Stimulated activated naive B cell treated with anti-CD40 and anti-IgM and Interleukin-4, amounts not matched to agents 10 μg/mL and 1 μg/mL and 100 μg/mL, for 72 hours (primary cell): ENCODE measurements at regions not wholly inside any gene's neighbourhood (a gene's known extent, or its start where the extent isn't known, plus 50 kb on each side); places are given as distances from the start of the nearest gene placed in this dataset.

Experiments
- ATAC-seq, 2 donors: fragments of 150-1000 bp; cut with Tn5 transposase; replicated peaks; 2 replicates each; pipeline ENCODE4 v1.10.0; 2021; ENCODE audit warnings: moderate library complexity in 1 of 2
- DNase-seq: peaks from one replicate; pipeline ENCODE4 v3.0.0; 2021
- H3K27ac Mint-ChIP-seq: one replicate; pipeline ENCODE4 v1.8.0; 2022; ENCODE audit warnings: mild to moderate bottlenecking, mixed read lengths
- H3K27me3 Mint-ChIP-seq, 2 donors: one replicate each; pipeline ENCODE4 v1.8.0; 2022; ENCODE audit warnings: mixed read lengths in 2 of 2
- H3K36me3 Mint-ChIP-seq, 2 donors: one replicate each; pipeline ENCODE4 v1.8.0; 2022; ENCODE audit warnings: mixed read lengths in 2 of 2, mild to moderate bottlenecking in 1 of 2
- H3K4me1 Mint-ChIP-seq, 2 donors: one replicate each; pipeline ENCODE4 v1.8.0; 2022; ENCODE audit warnings: mixed read lengths in 2 of 2, mild to moderate bottlenecking in 1 of 2
- H3K4me3 Mint-ChIP-seq, 2 donors: one replicate each; pipeline ENCODE4 v1.8.0; 2022; ENCODE audit warnings: mild to moderate bottlenecking in 2 of 2, mixed read lengths in 2 of 2, moderate library complexity in 1 of 2
- H3K9me3 Mint-ChIP-seq, 2 donors: one replicate each; pipeline ENCODE4 v1.8.0; 2022; ENCODE audit warnings: mixed read lengths in 2 of 2, mild to moderate bottlenecking in 1 of 2

GRCh38 chr14:51333901-51334521 lies 94.0 kb downstream of the TMX1 start:
- ATAC-seq (no peak), DNase-seq (no peak)
- peaks cover 2 to 6% of the 10 kb centered on the region in 2 donors for H3K4me1 Mint-ChIP-seq
- peaks cover 6 to 8% of the 10 kb centered on the region in 2 donors for H3K27me3 Mint-ChIP-seq
- no peaks in the 10 kb centered on the region for H3K9me3 Mint-ChIP-seq
- H3K4me3 Mint-ChIP-seq: no peak overlapping the region
- no peaks in the 10 kb centered on the region for H3K36me3 Mint-ChIP-seq
- no peak overlapping the region for H3K27ac Mint-ChIP-seq

DNA sequence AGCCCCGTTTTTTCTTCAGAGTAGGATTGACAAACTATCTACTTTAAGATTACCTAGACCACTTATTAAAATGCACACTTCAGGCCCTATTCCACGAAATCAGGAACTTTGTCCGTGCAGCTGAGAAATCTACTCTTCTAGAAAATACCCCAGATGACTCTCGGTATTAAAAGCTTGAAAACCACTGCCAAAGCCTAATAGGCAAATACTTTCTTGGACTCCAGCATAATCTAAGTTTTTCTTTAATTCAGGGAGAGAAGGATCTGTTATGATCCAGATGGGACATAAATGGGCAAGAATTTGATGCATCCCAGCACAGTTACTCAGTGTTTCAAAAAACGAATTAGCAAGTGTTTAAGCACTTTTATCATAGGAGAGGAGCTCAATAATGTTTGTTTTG lies 94.5 kb downstream of the TMX1 start:
- Mint-ChIP-seq H3K27ac (no peak overlapping the region), H3K4me1 (peaks cover 2 to 6% of the 10 kb centered on the region in 2 donors), H3K4me3 (no peak overlapping the region)

GRCh38 chr14:51335531-51335930 lies 95.5 kb downstream of the TMX1 start:
- Mint-ChIP-seq H3K4me1 (peaks cover 2 to 6% of the 10 kb centered on the region in 2 donors), H3K27me3 (peaks cover 11 to 15% of the 10 kb centered on the region in 2 donors), H3K36me3 (no peaks in the 10 kb centered on the region), H3K27ac (no peak overlapping the region), H3K9me3 (no peaks in the 10 kb centered on the region), H3K4me3 (no peak overlapping the region)
- ATAC-seq (no peak), DNase-seq (no peak)

More for the DNA sequence above, 94.5 kb downstream of the TMX1 start:
- H3K27me3 Mint-ChIP-seq: peaks cover 7 to 14% of the 10 kb centered on the region in 2 donors
- no peaks in the 10 kb centered on the region for H3K9me3 Mint-ChIP-seq
- ATAC-seq: no peak
- no peaks in the 10 kb centered on the region for H3K36me3 Mint-ChIP-seq
- no peak for DNase-seq

DNA sequence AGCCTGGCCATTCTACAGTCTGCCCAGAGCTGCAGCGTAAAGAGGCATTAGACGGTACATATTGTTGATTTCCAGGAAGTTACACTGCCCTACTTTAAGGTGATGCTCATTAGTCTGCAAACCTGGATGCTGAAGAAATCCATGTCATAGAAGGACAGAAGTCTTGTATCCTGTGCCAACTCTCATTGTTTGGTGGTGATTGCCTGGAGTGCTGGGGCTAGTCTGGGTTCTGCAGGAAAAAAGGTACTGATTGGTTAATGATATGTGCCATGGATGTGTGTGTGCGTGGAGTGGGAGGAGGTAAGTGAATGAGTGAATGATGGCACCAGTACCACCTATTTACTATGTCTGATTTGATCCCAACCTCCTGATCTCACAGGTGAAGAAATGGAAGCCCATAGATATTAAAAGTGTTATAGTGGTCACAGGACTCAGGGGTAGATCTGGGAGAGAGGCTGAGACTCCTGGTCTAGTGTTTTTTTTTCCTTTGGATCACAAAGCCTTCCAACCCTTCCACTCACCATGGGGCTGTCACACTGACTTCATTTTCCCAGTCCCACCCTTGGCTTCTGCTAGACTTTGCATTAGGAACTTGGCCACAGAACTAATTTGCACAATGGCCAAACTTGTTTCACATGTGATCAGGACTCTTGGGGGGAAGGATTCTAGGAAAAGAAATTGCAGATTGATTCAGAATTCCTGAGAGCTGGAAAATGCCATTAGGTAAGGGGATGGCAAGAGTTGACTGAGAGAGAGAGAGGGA lies 96.1 kb downstream of the TMX1 start:
- ATAC-seq (no peak), DNase-seq (no peak)
- H3K4me1 Mint-ChIP-seq: peaks cover 2 to 6% of the 10 kb centered on the region in 2 donors
- no peak overlapping the region for H3K27ac Mint-ChIP-seq
- no peak overlapping the region for H3K4me3 Mint-ChIP-seq
- no peaks in the 10 kb centered on the region for H3K9me3 Mint-ChIP-seq
- H3K27me3 Mint-ChIP-seq: peaks cover 11 to 15% of the 10 kb centered on the region in 2 donors
- no peaks in the 10 kb centered on the region for H3K36me3 Mint-ChIP-seq

DNA sequence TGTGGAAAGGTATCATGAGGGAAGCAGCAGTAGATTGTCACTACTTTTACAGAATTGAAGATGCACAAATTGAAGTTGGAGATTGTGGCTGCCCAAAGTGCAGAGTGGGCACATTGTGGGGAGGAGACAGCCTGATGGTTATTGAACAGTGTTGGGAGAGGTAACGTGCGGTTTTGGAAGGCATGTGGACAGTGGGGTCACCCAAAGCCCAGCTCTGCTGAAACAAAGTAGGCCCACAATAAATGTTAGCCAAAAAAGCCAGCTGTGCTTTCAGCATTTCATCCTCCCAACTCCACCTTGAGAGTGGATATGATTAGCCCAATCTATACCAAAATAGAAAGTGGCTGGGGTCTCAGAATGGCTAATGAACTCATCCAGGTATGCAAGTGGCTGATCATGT lies 96.7 kb downstream of the TMX1 start:
- Mint-ChIP-seq H3K36me3 (no peaks in the 10 kb centered on the region), H3K4me1 (peaks cover 2 to 4% of the 10 kb centered on the region in 2 donors), H3K9me3 (no peaks in the 10 kb centered on the region), H3K27ac (no peak overlapping the region), H3K27me3 (peaks cover 11 to 15% of the 10 kb centered on the region in 2 donors), H3K4me3 (no peak overlapping the region)
- ATAC-seq (no peak), DNase-seq (no peak)

- peaks cover 11 to 15% of the 10 kb centered on the region in 2 donors for H3K27me3 Mint-ChIP-seq
- H3K4me3 Mint-ChIP-seq: no peak overlapping the region
- DNase-seq (no peak), ATAC-seq (no peak)
- no peak overlapping the region for H3K27ac Mint-ChIP-seq
- H3K4me1 Mint-ChIP-seq: no peaks in the 10 kb centered on the region
- no peaks in the 10 kb centered on the region for H3K36me3 Mint-ChIP-seq
- no peaks in the 10 kb centered on the region for H3K9me3 Mint-ChIP-seq
Observed at GRCh38 chr14:51337520-51337919, 97.5 kb downstream of the TMX1 start.

- DNase-seq (no peak), ATAC-seq (no peak)
- Mint-ChIP-seq H3K27me3 (peaks cover 8 to 11% of the 10 kb centered on the region in 2 donors), H3K27ac (no peak overlapping the region), H3K9me3 (peaks cover 0 to 7% of the 10 kb centered on the region in 2 donors), H3K4me1 (no peaks in the 10 kb centered on the region), H3K4me3 (no peak overlapping the region), H3K36me3 (peaks cover 0 to 4% of the 10 kb centered on the region in 2 donors)
Observed at GRCh38 chr14:51341338-51341737, 101.3 kb downstream of the TMX1 start.

DNA sequence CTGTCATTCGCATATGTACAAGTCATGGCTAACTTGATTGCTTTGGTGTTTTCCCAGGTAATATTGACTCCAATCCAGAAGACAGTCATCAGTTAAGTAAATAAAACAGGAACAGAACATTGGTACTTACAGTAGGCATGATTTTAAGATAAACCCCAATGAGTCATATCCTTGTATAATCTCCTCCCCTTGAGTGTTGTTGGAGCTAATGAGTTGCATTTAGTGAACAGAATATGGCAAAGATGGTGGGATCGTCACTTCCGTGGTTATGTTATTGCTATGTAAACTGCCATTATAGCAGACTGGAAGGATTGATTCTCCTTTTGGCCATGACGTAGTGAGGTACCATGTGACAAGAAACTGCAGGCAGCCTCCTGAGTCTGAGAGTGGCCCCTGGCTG lies 102.2 kb downstream of the TMX1 start:
- H3K4me3 Mint-ChIP-seq: no peak overlapping the region
- H3K9me3 Mint-ChIP-seq: peaks cover 0 to 9% of the 10 kb centered on the region in 2 donors
- no peak overlapping the region for H3K27ac Mint-ChIP-seq
- no peaks in the 10 kb centered on the region for H3K4me1 Mint-ChIP-seq
- no peak for ATAC-seq
- DNase-seq: no peak
- H3K27me3 Mint-ChIP-seq: peaks cover 8 to 11% of the 10 kb centered on the region in 2 donors
- H3K36me3 Mint-ChIP-seq: peaks cover 4% of the 10 kb centered on the region in 2 donors

- H3K27me3 Mint-ChIP-seq: peaks cover 0 to 16% of the 10 kb centered on the region in 2 donors
- H3K9me3 Mint-ChIP-seq: peaks cover 3 to 6% of the 10 kb centered on the region in 2 donors
- H3K36me3 Mint-ChIP-seq: peaks cover 0 to 3% of the 10 kb centered on the region in 2 donors
- no peak overlapping the region for H3K4me3 Mint-ChIP-seq
- H3K4me1 Mint-ChIP-seq: peaks cover 0 to 2% of the 10 kb centered on the region in 2 donors
- H3K27ac Mint-ChIP-seq: no peak overlapping the region
- DNase-seq (no peak), ATAC-seq (no peak)
Observed at GRCh38 chr14:51351997-51352396, 112.0 kb downstream of the TMX1 start.

- H3K9me3 Mint-ChIP-seq: no peaks in the 10 kb centered on the region
- ATAC-seq: peak; percentile 64 to 65
- H3K27ac Mint-ChIP-seq: no peak overlapping the region
- peaks cover 0 to 2% of the 10 kb centered on the region in 2 donors for H3K4me1 Mint-ChIP-seq
- peaks cover 0 to 16% of the 10 kb centered on the region in 2 donors for H3K27me3 Mint-ChIP-seq
- no peak for DNase-seq
- H3K4me3 Mint-ChIP-seq: no peak overlapping the region
- peaks cover 0 to 3% of the 10 kb centered on the region in 2 donors for H3K36me3 Mint-ChIP-seq
Observed at GRCh38 chr14:51353901-51354300, 113.9 kb downstream of the TMX1 start.

DNA sequence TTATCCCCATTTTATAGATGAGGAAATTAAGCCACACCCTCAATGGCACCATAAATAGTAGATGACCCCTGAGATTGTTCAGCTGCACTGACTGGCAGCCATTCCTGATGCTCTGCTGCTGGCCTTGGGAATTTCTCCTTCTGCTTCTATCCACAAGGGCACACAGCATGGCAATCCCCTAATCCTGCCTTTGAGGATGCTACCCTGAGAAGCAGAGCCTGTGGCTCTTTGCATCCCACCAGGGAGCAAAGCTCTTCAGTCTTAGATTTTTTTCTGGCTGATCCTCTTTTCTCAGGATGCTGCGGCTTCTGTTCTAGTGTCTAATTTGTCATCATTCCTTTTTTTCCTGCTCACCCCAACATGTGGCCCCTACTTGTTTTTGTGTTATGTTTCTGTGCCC lies 114.8 kb downstream of the TMX1 start:
- Mint-ChIP-seq H3K4me1 (peaks cover 0 to 2% of the 10 kb centered on the region in 2 donors), H3K9me3 (no peaks in the 10 kb centered on the region), H3K27me3 (peaks cover 0 to 16% of the 10 kb centered on the region in 2 donors), H3K36me3 (no peaks in the 10 kb centered on the region), H3K4me3 (no peak overlapping the region), H3K27ac (peak overlapping the region; percentile 6)
- no peak for ATAC-seq
- no peak for DNase-seq

GRCh38 chr14:51356381-51356780 lies 116.3 kb downstream of the TMX1 start:
- ATAC-seq: no peak
- H3K4me1 Mint-ChIP-seq: peaks cover 0 to 2% of the 10 kb centered on the region in 2 donors
- H3K9me3 Mint-ChIP-seq: no peaks in the 10 kb centered on the region
- H3K36me3 Mint-ChIP-seq: no peaks in the 10 kb centered on the region
- H3K4me3 Mint-ChIP-seq: no peak overlapping the region
- H3K27ac Mint-ChIP-seq: no peak overlapping the region
- DNase-seq: no peak
- peaks cover 3 to 16% of the 10 kb centered on the region in 2 donors for H3K27me3 Mint-ChIP-seq

GRCh38 chr14:51357250-51357649 lies 117.2 kb downstream of the TMX1 start:
- Mint-ChIP-seq H3K27ac (no peak overlapping the region), H3K4me3 (no peak overlapping the region), H3K9me3 (no peaks in the 10 kb centered on the region), H3K4me1 (peaks cover 0 to 2% of the 10 kb centered on the region in 2 donors), H3K27me3 (peaks cover 3 to 16% of the 10 kb centered on the region in 2 donors), H3K36me3 (no peaks in the 10 kb centered on the region)
- ATAC-seq: no peak
- DNase-seq: no peak

- Mint-ChIP-seq H3K4me3 (no peak overlapping the region), H3K9me3 (no peaks in the 10 kb centered on the region), H3K27me3 (peaks cover 1 to 3% of the 10 kb centered on the region in 2 donors), H3K27ac (no peak overlapping the region), H3K36me3 (no peaks in the 10 kb centered on the region), H3K4me1 (no peaks in the 10 kb centered on the region)
- ATAC-seq (no peak), DNase-seq (no peak)
Observed at GRCh38 chr14:51360592-51360991, 120.5 kb downstream of the TMX1 start.
